ENCODE measurements at regions not wholly inside any gene's neighbourhood (a gene's known extent, or its start where the extent isn't known, plus 50 kb on each side); places are given as distances from the start of the nearest gene placed in this dataset.
A peak's percentile ranks its signal among the peaks of the same experiment; 100 is the strongest.

DNA sequence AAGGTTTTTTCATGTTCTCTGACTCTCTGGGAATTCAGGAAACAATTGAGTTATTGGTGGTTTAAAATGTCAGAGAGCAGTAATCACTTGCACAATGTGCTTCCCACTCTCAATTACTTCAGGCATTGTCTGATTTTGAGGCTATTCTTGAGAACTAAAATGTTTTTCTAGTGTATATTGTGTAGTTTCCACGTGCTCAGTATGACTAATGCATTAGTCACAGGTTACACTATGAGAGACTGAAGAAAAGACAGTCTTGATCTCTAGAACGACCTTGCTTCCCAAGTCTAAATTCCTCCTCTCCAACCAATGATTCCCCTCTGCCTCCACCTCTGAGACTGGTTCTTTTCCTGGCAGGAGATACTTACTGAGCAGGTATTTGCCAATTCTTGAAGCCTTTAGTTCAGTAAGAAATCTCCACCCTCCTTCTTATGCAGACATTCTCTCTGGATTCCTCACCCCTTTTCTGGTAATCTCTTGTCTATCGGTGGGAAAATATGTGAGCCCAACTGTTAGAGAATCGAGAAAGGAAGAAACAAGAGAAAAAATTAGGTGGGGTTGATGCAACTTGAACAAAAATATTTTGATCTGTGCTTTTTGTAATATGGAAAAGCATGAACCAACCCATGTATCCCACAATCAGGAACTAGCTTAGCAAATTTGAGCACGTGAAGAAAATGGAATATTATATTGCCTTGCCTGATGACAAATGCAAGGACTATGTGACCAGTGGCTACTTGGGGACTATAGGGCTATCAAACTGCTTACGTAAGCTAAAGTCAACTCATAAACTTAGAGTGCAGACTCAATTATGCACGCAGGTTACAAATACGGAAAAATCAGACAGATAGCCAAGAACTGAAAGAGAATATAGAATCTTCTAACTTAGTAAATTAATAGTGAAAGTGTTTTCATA lies 61.1 kb upstream of the SLC22A16 start:
- DNase-seq = no peak

DNA sequence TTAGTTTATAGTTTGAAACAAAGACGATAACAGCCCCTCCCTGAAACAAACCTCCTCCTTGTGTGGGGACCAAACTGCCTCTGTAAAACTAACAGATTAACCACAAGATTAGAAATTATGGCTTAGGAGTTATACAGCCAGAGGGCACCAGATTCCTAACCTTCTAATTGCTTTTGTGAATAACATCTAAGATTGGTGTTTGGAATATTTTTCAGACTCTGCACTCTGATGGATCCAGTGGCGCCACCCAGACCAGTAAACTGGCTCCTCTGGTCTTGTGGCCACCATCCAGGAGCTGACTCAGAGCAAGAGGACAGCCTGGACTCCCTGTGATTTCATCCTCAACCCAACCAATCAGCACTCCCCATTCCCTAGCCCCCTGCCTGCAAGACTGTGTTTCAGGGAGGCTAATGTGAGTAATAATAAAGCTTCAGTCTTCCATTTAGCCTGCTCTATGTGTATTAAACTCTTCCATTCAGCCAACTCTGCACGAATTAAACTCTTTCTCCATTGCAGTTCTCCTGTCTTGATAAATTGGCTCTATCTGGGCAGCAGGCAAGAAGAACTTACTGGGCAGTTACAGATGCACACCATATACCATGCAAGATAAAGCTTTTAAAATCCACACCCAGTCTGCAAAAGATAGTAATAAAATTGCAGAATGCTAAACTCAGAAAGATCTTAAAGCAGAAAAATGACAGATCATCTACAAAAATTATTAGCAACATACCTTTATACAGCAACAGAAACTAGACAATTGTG lies 58.5 kb upstream of the SLC22A16 start:
- no peak for DNase-seq

DNA sequence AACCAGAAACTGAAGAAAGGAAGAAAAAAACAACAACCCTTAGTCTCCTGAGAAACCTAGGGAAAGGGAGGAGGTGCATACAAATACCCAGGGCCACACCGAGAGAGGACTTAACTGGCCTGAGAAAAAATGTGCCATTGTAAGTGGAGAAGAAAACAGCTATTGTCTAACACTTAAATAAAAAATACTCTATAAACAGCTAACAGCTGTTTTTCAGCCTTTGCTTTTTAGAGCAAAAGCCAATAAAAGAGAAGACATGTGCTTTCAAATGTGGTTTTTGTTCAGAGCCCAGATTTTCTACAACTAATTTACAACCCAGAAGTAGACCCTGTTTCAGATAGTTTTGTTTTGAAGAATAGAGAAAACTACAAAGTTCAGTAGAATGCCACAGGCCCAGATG lies 56.0 kb upstream of the SLC22A16 start:
- no peak for DNase-seq

- DNase-seq = no peak
Observed at GRCh38 chr6:110530671-110531070, 54.3 kb upstream of the SLC22A16 start.

- DNase-seq = no peak
Observed at GRCh38 chr6:110529907-110530306, 53.5 kb upstream of the SLC22A16 start.

DNA sequence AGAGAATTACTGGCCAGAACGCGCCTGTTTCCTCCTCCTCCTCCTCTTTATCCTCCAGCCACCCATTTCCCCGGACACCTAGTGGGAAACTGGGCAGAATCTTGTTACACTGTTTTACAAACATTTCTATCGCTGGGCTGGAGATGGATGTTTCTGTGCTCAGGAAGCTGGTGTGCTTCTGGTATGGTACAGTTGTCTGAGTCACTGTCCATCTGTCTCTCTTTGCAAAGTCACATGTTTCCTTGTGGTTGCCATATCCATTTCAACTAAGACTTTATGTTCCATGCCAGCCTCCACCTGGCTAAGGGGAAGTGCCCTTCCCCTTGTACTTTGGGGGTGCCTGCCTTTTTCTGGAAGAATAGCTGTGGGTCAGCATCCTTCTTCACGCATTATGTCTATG lies 52.9 kb upstream of the SLC22A16 start:
- no peak for DNase-seq

DNA sequence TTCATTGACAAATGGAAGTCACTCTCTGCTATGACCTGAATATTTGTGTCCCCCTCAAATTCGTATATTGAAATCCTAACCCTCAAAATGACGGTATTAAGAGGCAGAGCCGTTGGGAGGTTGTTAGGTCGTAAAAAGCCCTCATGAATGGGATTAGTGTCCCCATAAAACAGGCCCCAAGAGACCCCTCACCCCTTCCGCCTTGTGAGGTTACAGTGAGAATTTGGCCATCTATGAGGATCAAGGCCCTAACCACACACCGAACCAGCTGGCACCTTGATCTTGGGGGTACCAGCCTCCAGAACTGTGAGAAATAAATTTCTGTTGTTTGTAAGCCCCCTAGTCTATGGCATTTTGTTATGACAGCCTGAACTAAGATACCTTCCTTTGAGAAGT lies 52.5 kb upstream of the SLC22A16 start:
- no peak for DNase-seq

DNA sequence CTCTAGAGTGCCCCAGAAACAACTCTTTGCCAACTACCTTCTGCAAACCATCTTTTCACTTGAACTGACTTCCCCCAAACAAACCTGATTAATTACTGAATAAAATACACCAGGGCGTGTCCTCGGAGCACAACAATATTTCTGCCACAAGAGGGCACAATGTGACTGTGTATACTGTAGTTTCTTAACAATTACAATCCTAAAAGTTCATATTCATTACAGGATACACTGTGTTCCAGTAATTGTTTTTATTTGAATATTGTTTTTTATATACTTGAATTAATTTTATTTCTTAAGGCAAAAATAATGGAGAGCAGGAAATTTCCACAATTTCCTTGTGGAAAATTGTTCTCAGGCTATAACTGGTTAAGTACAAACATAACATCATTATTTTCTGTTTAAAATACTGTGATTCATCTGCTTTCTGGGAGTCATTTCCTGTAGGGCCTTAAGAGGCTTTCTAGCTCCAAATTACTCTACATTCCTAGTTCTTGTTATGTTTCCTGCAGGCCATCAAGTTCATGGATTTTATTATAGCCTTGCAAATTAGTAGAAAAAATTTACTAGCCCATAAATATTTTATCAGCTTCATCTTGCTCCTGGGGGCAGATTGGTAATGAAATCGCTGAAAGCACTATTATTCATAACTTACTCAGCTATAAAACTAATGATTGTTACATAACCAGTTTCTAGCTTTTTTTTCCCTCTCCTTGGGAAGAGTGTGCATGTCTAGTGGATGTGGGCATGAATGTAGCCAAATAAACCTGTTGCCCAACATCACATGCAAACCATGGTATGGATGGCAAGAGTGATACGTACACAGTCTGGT lies 51.9 kb upstream of the SLC22A16 start:
- DNase-seq = peak; percentile 39

DNA sequence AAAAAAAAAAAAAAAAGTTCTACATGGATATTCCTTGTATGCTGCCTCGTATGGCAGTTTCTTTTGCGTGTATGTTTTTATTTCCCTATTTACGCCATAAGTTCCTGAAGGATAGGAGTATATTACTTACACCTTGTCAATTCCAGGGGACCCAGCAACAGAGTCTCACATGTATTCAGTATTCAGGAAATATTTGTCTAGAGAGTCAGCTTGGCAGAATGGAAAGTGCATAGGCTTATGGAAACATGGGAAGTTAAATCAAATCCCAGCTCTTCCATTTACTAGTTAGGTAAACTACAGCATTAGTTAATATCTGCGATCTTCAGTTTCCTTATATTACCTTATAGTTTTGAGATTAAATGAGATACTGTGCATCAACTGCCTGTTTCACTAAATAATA lies 51.1 kb upstream of the SLC22A16 start:
- DNase-seq = no peak

DNA sequence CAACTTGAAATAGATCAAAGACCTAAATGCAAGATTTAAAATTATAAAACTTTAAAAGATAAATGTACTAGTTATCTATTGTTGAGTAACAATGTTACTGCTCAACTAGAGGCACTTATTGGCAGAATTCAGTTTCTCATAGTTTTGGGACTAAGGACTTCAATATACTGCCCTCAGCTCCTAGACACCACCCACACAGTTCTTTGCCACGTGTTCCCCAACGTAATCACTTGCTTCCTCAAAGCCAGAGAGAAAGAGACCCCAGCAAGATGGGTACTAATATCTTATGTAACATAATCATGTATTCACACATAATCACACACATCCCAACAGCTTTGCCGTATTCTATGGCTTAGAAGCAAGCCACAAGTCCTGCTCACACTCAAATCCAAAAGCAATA lies 50.3 kb upstream of the SLC22A16 start:
- no peak for DNase-seq

All from activated T-cell treated with anti-CD3 and anti-CD28 coated beads for 4 hours (primary cell).